Islet precursor cell (in vitro differentiated cells): ENCODE measurements at regions not wholly inside any gene's neighbourhood (a gene's known extent, or its start where the extent isn't known, plus 50 kb on each side); places are given as distances from the start of the nearest gene placed in this dataset.
"Not testable (repeated sequence)": the region's sequence is repeated elsewhere in the genome, so short reads cannot be mapped to it uniquely, and the experiment has no call there.

Experiments used
- DNase-seq: peaks from one replicate; pipeline ENCODE4 v3.0.0-alpha.2; 2018

- DNase-seq: no peak
These were observed 599.0 kb upstream of the TPK1 start for GRCh38 chr7:145434811-145435210.

- DNase-seq: no peak
These were observed 596.0 kb upstream of the TPK1 start for GRCh38 chr7:145431834-145432233.

- not testable (repeated sequence) for DNase-seq
These were observed 582.6 kb upstream of the TPK1 start for GRCh38 chr7:145418481-145418880.

DNA sequence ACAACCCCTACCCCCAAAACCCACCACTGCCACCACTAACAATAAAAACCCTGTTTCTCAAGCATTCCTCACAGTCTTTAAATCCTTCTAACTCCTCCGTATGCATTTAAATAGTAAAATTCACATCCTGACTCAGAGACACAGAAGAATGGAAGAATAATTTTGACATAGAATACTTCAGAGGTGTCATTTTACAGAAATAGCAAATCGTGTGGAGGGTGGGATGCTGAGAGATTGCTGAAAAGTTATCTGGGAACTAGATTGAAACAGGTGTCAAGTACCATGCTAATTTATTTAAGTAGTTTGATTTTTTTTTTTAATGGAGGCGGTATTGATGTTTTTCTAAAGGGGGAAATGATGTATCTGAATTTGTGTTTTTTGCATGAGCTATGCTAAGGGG is 575.2 kb upstream of the TPK1 start:
- DNase-seq: no peak

GRCh38 chr7:145398758-145399157 is 562.9 kb upstream of the TPK1 start:
- DNase-seq: no peak

DNA sequence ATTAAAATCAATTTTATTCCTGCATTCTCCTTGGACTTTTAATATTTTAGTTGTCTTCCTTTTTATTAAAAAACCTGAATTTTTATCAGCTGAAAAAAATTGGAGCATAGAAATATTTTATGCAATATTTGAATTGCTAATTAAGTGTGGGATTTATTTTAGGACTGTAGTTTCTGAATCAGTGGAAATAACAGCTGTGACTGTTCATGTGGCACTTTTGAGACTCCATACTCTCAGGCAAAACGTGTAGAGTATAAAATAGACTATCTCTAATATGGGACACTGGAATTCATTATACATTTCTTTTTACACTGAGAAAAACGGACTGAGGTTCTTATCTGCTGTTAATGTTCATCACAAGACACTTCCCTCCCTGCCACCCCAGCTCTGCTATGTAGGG is 558.3 kb upstream of the TPK1 start:
- DNase-seq: no peak

GRCh38 chr7:145382762-145383161 is 546.9 kb upstream of the TPK1 start:
- DNase-seq: no peak

DNA sequence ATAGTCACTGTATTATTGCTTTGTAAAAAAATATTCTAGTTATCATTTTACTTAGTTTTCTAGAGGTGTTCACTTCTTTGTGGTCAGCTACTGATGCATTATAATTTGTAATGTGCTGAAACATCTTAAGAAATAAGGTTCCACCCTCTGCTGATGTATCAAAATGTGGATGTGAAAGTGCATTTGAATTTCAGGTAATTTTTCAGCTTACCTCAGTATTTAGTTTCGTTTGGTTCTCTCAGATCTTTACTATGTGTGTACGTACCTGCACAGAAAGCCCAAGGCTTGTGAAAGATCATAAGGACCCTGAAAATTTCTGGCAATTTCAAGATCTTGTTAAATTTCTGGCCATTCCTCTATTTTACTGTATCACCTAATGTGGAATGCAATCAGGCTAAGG is 542.3 kb upstream of the TPK1 start:
- no peak for DNase-seq

GRCh38 chr7:145360511-145361100 is 524.8 kb upstream of the TPK1 start:
- DNase-seq: no peak

DNA sequence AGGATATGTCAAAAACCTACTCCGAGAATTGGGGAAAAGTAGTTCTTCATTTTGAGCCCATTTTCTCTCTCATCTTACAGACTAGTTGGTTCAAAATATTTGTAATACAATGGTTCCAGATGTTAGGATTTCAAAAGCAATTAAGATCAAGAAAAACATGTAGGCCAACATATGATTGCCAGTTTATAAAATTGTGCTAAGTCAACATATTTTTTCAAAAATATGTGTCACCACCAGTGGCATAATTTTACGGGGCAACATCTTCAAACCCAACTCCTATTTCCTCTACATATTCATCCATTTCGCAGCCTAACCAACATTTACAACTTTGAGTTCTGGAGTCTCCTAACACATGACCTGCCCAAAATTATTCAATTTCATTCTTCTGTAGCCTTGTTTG is 514.5 kb upstream of the TPK1 start:
- DNase-seq: no peak

GRCh38 chr7:145349452-145349851 is 513.6 kb upstream of the TPK1 start:
- not testable (repeated sequence) for DNase-seq

DNA sequence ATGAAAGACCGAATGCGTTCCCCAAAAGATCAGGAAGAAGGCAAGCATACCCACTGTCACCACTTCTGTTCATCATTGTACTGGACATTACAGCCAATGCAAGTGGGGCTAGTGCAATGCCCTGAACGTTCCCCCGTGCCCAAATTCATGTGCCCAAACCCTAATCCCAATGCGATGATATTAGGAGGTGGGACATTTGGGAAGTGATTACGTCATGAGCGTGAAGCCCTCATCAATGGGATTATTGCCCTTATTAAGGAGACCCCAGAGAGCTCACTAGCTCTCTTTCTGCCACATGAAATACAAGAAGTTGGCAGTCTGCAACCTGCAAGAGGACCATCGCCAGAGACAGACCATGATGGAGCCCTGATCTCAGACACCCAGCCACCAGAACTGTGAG is 511.4 kb upstream of the TPK1 start:
- no peak for DNase-seq

- DNase-seq: no peak
These were observed 503.5 kb upstream of the TPK1 start for GRCh38 chr7:145339319-145339718.

GRCh38 chr7:145331522-145331921 is 495.7 kb upstream of the TPK1 start:
- DNase-seq: no peak

- no peak for DNase-seq
These were observed 495.2 kb upstream of the TPK1 start for GRCh38 chr7:145331076-145331475.

DNA sequence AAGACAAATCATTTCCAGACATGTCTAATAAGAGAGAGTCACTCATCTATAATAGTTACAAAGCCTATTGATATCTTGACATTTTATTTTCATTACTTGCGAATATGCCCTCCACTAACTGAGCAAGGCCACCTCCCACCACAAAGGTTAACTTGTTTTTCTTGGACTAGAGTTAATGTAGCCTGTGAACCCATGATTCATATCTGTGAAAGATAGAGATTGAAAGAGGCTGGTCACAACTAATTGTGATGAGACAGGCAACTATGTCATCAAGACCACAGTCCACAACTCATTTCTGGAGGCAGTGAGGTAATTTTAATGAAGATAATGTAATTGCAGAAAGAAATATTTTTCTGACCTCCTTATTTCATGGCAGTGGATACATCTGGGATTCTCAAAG is 491.8 kb upstream of the TPK1 start:
- DNase-seq: no peak

GRCh38 chr7:145324081-145324480 is 488.2 kb upstream of the TPK1 start:
- no peak for DNase-seq

DNA sequence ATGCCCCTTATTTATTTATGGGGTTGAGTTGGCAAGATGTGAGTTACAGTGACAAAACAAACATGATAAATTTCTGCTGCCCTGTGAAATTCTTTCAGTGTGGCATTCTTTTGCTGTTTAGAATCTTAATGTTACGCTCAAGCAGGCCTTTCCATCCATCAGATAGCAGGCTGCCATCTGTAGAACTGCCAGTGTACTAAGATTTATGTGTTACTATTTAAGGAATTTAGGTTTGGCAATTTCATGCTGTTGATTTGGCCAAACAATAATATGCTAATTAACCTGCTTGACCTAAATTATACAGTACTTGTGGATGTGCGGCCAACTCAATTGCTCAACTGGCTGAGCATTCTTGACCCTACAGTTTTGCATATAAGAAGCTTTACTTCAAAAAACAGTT is 477.7 kb upstream of the TPK1 start:
- no peak for DNase-seq

GRCh38 chr7:145293754-145294153 is 457.9 kb upstream of the TPK1 start:
- no peak for DNase-seq

DNA sequence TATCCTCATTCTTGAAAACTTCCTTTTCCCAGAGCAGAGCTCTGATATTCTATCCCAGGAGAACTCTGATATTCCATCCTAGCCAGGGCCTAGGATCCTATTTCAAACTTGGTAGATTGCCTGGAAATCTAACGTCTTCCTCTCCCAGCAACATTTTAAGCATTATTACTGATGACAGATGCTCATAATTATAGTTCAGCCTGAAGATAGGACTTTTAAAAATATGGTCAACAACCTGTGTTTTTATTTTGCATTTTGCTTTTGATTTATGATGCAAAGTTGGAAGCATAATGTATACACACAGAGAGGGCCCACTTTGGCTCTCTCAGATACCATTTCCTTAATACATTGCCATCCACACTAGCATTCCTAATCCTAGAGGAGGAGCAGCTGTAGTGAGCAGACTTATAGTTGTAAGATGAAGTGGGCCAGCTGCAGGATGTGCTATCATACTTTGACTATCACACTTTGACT is 457.4 kb upstream of the TPK1 start:
- DNase-seq: no peak

GRCh38 chr7:145289384-145289783 is 453.5 kb upstream of the TPK1 start:
- no peak for DNase-seq

DNA sequence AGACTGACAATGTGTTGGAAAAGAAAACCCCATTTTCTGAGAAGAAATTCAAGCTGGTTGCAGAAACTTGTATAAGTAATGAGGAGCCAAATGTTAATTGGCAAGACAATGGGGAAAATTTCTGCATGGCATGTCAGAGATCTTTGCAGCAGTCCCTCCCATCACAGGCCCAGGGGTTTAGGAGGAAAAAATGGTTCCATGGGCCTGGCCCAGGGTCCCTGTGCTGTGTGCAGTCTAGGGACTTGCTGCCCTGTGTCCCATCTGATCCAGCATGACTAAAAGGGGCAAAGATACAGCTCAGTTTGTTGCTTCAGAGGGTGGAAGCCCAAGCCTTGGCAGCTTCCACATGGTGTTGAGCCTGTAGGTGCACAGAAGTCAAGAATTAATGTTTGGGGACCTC is 440.3 kb upstream of the TPK1 start:
- no peak for DNase-seq

DNA sequence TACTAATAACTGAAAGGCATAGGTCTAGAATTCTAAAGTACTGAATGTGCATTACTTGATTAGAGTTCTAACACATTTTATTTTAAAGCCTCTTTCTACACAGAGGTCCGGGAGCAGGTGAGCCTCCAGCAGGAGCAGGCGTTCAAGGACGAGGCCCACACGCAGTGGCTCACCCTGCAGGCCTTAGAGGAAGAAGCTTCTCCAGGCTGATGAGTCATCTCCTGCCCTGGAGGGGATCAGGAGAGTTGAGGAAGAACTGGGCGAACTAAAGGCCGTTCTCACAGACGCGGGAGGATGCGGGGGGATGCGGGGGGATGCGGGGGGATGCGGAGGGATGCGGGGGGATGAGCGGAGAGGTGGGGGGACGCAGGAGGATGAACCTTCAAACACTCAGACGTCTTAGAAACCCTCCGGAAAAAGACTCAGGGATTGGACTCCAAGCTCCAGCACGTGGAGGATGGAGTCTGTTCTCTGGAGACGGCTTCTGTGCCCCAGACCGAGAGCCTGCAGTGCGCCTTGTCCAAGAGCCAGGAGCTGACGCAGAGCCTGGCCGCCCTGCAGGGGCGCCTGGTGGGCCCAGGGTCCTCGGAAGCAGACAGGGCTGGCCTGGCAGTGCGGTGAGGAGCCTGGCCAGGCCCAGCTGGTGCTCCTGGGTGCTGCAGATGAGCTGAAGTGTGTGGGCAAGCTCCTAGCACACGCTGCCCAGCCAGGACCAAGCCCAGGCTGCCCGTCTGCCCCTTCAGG is 433.7 kb upstream of the TPK1 start:
- peak; percentile 71 for DNase-seq

GRCh38 chr7:145265180-145265579 is 429.3 kb upstream of the TPK1 start:
- no peak for DNase-seq

- DNase-seq: no peak
These were observed 428.0 kb upstream of the TPK1 start for GRCh38 chr7:145263886-145264285.
